ENCODE measurements at regions not wholly inside any gene's neighbourhood (a gene's known extent, or its start where the extent isn't known, plus 50 kb on each side); places are given as distances from the start of the nearest gene placed in this dataset.

GRCh38 chr6:48735846-48736245 is 624.8 kb upstream of the PTCHD4 start:
- Histone ChIP-seq H3K79me2 (ENCODE audit: insufficient read depth, low read length) (no peaks in the 10 kb centered on the region), H2AK5ac (ENCODE audit: insufficient read length, low read length) (no peak overlapping the region), H3K27me3 (ENCODE audit: insufficient read depth, low read length) (no peaks in the 10 kb centered on the region), H3K9ac (ENCODE audit: extremely low read depth, insufficient read length, low read length) (no peak overlapping the region), H2BK20ac (ENCODE audit: low read depth, low read length, poor library complexity, severe bottlenecking) (no peak overlapping the region), H2BK15ac (ENCODE audit: low read depth, low read length) (no peak overlapping the region), H3K18ac (ENCODE audit: insufficient read length, low read depth, low read length) (no peak overlapping the region), H3K23me2 (ENCODE audit: insufficient read length, low read depth, low read length, poor library complexity, severe bottlenecking) (no peaks in the 10 kb centered on the region), H3K4me1 (ENCODE audit: insufficient read depth, low read length) (no peaks in the 10 kb centered on the region), H4K20me1 (ENCODE audit: control insufficient read depth, insufficient read depth, insufficient read length) (no peaks in the 10 kb centered on the region), H4K5ac (ENCODE audit: insufficient read length, low read depth, low read length) (no peak overlapping the region), H3K9me3 (ENCODE audit: control insufficient read depth, low read depth, low read length) (no peaks in the 10 kb centered on the region), H2BK120ac (ENCODE audit: low read depth, low read length, poor library complexity, severe bottlenecking) (no peak overlapping the region), H2AFZ (ENCODE audit: low read length) (no peak overlapping the region), H4K8ac (replicated peaks; ENCODE audit: insufficient read length, low read depth, low read length) (no peak overlapping the region), H2BK12ac (ENCODE audit: insufficient read length, low read depth, low read length) (no peak overlapping the region), H4K91ac (ENCODE audit: insufficient read length, low read depth, low read length) (no peak overlapping the region), H3K4me2 (ENCODE audit: insufficient read depth, insufficient read length, low read length) (no peak overlapping the region), H3K23ac (ENCODE audit: insufficient read length, low read depth, low read length) (no peak overlapping the region), H3K56ac (ENCODE audit: insufficient read length, low read depth, low read length) (no peak overlapping the region), H3K79me1 (ENCODE audit: insufficient read depth, low read depth, low read length, poor library complexity, severe bottlenecking) (no peaks in the 10 kb centered on the region), H3K27ac (ENCODE audit: insufficient read length, low read depth, low read length) (no peak overlapping the region), H3K14ac (ENCODE audit: insufficient read depth, low read length) (no peak overlapping the region), H2BK5ac (ENCODE audit: insufficient read length, low read length) (no peak overlapping the region), H3K4ac (ENCODE audit: low read depth, low read length) (no peak overlapping the region), H3T11ph (ENCODE audit: low read length) (no peak overlapping the region)
- no CpG with 5 or more reads among the region's 1 CpG for WGBS (ENCODE audit: extremely low coverage, insufficient read length, low lambda C conversion rate)
- H3K9me3 Mint-ChIP-seq: peaks cover 3 to 7% of the 10 kb centered on the region in 2 experiments; a peak in 4 of 5 replicates
- no peak overlapping the region for H3K4me3 Mint-ChIP-seq
- DNase-seq: no peak
- TF ChIP-seq CTCF (conservative IDR thresholded peaks at IDR 0.05): no peak
- H3K4me1 Mint-ChIP-seq: peaks cover 7 to 11% of the 10 kb centered on the region in 2 experiments; a peak in 3 of 4 replicates
- H3K27me3 Mint-ChIP-seq (ENCODE audit: low read depth): no peaks in the 10 kb centered on the region
- peaks cover 0 to 4% (median 0%) of the 10 kb centered on the region in 3 experiments; a peak in 1 of 7 replicates for H3K36me3 Mint-ChIP-seq (ENCODE audit: insufficient read depth in 1 of 3, low read depth in 3 of 3)
- no peak overlapping the region for H3K27ac Mint-ChIP-seq

Data from H9 (cell line).